ENCODE measurements at regions not wholly inside any gene's neighbourhood (a gene's known extent, or its start where the extent isn't known, plus 50 kb on each side); places are given as distances from the start of the nearest gene placed in this dataset.

- TF ChIP-seq CTCF (IDR thresholded peaks at IDR 0.05; ENCODE audit: low read depth, low read length, poor library complexity, severe bottlenecking) (no peak), EZH2phosphoT487 (IDR thresholded peaks at IDR 0.05; ENCODE audit: borderline replicate concordance, low read length) (no peak)
Observed at GRCh38 chr13:90142251-90142650, 1205.2 kb upstream of the MIR17HG start.
